GM18511 (cell line): ENCODE measurements at regions not wholly inside any gene's neighbourhood (a gene's known extent, or its start where the extent isn't known, plus 50 kb on each side); places are given as distances from the start of the nearest gene placed in this dataset.

Source experiments
- ATAC-seq: cut with Tn5 transposase; IDR thresholded peaks from one replicate; pipeline ENCODE4 v1.9.1; 2021; ENCODE audit warnings: mild to moderate bottlenecking, moderate library complexity; ENCODE audit not compliant: unreplicated experiment

DNA sequence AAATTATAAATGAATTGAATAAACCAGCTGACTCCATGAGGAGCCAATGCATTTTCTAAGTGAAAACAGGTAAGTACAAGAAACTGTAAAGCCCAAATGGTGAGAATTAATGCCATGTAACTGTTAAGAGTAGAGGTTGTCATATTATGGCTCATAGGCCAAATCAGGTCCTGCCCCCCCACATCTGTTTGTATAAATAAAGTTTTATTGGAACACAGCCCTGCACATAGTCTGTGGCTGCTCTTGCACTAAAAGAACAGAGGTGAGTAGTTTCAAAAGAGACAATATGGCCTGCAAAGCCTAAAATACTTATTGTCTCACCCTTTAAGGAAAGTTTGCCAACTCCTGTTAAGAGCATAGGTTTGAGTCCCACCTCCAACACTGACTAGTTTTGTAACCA, 140.5 kb upstream of the SRRM4 start:
- no peak for ATAC-seq

DNA sequence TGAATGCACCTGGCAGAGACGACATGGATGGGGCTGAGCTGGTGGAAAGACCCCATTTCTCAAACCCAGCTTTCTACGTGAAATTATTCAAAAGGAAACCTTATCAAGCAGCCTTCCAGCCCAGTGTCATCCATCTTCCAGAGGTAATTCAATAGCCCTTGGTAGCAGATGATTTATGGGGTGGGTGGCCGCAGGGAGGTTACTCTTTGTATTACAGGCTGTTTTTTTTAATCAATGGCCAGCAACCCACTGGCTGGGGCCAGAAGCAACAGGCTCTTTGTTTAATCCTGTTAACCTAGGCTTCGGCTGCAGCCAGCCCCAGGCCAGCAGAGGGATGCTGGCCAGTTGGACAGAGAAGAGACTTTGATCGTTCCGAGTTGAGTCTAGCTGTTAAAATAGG, 139.8 kb upstream of the SRRM4 start:
- ATAC-seq: no peak

DNA sequence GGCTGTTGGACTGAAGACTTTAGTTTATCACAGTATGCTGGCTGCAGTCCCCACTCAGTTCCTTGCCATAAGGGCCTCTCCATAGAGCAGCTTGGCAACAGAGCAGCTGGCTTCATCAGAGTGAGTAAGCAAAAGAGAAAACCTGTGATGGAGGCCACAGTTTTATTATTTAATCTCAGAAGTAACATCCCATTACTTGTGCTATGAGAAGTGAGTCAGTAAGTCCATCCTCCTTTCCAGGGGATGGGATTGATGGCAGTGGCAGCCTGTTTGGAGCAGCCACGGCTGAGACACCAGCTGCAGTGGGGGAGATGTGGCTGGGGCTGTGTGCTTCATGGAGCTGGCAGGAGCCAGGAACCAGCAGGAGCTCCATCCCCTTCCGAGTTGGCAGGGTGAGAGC, 138.5 kb upstream of the SRRM4 start:
- no peak for ATAC-seq

DNA sequence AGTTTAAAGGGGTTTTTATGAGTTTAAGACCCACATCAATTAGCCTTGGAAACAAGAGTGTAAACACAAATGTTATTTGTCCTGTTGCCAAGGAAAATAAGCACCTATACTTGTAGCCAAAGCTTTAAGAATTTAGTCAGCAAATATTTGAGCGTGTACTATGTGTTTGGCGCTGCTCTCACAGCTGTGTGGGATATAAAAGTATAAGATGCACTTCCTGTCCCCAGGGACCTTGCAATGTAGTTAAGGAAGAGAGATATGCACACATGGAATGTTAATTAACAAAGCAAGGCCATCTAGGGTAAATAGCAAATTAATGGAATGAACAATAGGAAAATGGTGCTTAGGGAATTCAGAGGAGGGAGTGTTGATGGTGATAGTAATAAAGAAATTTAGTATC, 134.9 kb upstream of the SRRM4 start:
- no peak for ATAC-seq

DNA sequence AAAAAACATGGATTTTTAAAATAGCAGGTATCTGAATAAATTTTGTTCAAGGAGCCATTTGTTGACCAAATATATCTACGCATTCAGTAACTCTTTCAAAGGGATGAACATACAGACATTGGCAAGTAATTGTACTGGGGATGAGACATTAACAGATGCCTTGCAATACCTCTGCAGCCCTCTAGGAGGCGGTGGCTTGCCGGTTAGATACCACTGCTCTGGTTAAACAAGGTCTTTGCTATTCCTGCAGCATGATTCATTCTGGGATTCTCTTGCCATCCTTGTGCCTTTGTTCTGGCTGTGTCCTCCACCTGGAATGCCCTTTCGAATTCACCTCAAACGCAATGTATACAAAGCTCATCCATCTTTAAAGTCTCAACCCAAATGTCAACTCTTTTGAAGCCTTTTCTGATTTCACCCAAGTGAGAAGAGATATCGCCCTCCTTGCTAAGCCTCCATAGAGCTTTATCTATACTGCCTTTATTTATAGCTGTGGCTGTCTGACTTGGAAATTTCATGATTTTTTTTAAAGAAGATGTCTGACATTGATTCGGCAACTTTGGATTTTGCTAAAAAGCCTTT, 131.0 kb upstream of the SRRM4 start:
- ATAC-seq: no peak

DNA sequence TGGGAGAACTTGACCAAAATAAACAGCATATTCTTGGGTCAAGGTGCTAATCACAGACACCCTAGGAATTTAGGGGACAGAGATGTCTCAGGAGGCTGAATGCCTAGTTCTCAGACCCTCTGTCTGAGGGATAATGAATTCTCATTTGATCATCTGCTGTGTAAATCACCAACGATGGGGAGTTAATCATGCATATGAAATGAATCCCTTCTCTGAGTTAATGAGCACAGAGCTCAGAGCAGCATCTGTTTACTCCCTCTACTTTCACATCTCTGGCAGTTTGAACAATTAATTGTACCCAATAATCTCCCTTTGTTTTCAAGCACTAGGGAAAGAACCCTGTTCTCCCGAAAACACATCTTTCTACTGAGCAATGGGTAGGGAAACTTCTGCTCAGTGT, 129.4 kb upstream of the SRRM4 start:
- ATAC-seq: no peak

DNA sequence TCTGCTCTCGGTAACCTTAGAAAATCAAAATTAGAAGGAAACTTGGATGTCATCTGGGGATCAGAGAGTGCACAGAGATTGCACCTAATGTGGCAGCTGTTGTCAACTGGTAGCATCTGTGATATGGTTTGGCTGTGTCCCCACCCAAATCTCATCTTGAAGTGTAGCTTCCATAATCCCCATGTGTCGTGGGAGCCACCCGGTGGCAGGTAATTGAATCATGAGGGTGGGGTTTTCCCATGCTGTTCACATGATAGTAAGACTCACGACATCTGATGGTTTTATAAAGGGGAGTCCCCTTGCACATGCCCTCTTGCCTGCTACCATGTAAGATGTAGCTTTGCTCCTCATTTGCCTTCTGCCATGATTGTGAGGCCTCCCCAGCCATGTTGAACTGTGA, 127.7 kb upstream of the SRRM4 start:
- ATAC-seq: no peak

DNA sequence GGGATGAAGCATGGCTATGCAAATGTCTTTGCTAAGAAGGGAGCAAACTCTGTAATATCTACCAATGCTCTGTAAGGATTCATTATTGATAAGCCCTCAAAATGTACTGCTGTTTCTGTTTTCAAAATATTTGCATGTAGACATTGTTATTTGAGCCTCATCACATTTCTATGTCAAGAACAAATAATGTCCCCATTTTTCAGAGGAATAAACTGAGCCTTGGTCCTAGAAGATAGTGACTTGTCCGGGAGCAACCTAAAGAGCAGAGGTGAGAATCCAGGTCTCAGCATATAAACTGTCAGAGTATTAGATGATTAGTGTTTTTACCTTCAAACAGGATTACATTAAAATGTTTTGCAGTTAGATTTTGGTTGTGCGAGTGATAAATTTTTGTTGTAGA, 125.5 kb upstream of the SRRM4 start:
- no peak for ATAC-seq

DNA sequence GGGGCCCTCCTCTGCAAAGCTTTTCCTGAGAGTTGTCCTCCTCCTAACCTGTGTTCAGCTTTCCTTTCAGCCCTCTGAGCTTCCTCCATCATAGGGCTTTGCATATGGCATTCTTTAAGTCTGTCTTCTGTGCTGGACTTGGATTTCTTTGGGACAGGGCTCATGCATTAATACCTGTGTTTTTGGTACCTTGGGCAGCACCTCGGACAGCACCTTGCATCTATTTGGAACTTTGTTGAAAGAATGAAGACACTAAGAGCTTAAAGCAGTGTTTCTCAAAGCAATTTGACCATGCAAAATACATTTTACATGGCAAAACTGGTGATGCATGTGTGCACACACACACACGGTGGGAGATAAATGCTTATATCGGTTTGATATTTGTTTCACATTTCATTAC, 115.0 kb upstream of the SRRM4 start:
- no peak for ATAC-seq

DNA sequence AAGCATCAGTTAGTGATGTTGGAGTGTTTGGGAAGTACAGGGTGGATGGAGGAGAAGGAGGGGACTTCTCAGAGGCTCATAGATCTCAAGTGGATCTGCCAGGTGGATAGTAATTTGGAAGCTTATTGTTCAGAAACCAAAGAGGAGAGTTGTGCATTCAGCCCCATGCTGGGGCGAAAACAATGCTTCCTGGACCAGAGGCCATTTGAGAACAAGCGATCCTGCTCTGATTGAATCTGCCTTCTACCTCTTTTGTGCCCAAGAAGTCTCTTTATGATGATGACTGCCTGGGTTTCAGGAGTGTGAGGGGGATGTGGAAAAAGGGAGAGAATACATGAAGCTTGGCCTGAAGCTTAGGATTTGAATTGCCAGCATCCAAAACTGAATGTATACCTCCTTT, 110.8 kb upstream of the SRRM4 start:
- no peak for ATAC-seq

DNA sequence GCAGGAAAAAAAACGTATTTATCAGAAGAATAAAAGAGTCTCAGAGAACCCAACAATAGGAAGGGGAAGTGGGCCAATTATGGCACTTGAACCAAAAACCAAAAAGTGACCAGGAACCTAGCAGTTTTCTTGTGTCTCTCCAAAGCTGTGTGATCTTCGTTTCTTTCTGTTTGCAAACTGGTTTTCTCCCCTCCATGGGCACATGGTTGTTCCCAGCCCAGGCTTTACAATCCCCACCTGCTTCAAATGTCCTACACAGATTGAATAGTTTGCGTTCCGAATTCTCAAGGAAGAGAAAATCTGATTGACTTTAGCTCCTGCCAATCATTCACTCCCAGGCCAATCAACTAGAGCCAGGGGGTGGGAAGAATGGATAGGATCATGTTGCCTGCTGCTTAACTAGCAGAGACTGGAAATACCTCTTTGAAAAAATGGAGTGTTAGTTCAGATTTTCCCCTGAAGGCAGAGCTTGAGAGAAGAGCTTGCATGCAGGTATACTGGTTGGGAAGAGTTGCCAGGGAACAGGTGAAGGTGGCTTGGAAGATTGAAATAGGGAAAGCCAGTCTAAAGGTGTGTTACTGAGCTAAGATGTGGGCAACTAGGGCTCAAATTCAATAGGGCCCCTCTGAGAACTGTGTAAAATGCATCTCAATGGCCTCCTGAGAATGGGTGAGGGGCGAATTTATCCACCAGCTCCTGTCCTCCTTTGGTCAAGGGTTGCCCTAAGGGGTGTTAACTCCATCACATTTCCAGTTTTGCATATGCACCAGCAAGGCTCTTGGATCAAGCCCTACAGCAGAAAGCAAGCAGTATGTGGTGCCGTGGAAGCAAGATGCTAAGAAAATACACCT, 106.4 kb upstream of the SRRM4 start:
- no peak for ATAC-seq

DNA sequence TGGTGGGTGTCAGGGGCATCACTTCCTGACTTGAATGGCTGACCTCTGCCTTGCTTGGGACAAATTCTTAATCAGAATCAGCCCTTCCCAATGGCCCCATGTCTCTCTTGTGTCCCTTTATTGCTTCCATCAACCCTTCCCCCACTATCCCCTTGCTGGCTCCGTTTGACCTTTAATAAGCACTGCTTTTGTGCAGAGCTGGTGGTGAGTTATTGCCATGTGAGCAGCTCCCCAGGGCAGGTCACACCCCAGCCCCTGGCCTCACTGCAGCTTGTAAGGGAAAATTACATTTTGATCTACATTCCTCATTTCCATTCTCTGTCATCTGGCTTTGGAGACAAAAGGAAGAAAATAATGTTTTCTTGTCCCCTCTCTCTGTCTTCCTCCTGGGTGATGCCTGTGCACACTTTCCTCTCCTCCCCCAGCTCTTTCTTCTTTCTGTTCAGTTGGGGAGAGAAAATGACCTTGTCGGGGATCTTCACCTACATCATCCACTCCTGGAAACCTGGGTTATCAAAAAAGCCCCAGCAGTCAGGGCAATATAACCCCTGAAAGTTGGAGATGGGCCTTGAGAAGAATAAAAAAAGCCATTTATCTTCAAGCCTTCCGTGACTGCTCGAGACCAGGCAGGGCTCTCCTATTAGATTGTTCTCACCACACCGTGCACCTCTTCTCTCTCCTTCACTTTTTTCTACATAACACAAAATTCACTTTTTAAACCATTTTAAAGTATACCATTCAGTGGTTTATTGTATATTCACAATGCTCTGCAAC, 100.4 kb upstream of the SRRM4 start:
- ATAC-seq: no peak

DNA sequence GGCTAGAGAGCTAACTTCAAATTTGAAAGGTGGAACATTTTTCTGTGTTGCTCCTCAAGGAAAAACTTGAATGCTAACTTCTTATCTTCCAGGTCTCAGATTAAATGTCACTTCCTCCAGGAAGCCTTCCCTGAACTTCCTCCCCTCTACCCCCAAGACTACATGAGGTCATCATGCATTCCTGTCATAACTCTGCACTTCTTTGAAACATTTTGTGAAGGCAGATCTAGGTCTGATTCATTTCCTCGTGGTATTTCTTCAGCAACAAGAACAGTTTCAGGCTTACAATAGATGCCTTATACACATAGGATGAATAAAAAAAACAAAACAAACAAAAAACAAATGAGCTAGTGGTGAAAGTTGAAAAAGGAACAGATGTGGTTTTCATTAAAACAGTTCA, 97.1 kb upstream of the SRRM4 start:
- no peak for ATAC-seq

DNA sequence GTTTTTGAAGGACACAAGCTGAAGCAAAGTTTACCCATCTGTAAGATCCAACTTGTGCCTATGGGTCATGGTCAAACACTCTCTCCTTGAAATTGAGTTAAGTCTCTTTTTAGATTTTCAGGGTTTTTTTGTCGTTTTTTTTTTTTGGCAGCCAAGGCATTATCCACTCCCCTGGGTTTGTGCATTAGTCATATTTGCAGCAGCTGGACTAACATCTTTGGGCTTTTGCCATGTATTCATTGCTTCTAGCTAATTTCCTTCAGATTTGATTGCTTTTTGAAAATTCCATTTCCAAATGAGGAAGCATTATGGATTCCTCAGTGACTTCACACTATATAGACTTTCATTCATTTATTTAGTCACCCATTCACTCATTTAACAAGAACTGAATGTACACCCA, 80.3 kb upstream of the SRRM4 start:
- ATAC-seq: no peak

DNA sequence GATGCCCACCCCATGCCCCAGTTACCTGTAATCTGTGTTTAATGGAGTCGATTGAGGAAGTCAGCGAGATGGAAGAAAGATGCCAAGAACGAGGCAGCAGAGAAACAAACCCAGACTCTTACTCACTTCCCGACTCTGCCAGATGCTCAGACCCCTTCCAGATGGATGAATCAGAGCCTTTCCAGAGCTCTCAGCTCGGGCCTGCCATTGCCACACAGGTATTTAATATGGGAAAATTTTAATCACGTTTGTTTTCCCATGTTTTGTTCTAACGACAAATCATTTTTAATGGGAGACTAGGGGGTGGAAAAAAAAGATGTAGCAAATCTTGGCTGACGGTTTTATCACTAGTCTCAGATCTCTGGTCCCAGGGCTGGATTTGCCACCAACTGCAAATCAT, 72.5 kb upstream of the SRRM4 start:
- ATAC-seq: no peak

DNA sequence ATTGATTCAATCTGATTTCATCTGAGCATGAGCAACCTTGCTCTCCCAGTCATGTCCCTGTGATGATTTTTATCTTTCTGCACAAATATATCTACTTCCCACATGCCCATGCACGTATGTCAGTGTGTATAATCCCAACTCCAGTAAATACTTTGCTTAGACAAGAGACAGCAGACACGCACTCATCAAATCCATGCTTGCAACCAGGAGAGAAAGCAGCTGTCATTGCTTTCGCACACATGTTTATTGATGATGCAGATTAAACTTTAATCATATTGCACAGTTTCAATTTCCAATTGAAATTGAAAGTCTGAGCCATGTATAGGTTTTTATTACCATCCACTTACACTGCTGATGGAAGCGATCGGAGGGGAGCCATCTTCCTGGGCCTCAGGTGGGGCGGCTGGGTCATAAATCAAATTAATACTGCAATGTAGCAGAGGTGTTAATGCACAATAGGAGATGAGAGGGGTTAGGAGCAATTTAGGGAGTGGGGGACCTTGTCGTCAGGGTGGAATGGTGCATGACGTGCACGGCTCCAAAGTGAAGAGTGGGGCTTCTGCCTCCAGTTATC, 68.6 kb upstream of the SRRM4 start:
- ATAC-seq: no peak

DNA sequence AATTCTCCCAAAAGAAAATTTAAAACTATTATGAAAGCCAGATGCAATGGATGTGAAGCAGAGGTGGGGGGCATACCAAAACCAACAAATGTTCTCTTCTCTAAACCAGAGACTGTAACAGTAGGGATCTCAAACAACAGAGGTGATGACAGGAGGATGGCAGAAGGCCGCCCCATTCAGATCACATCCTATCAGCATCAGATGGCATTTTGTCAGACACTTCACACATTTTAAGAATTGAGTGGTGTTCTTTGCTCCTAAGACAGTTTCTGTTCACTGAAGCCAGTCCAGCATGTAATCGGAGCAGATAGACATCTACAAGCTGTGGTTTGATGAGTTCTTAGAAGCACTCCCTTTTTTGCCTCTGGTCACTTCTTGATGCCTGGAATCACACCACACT, 59.6 kb upstream of the SRRM4 start:
- no peak for ATAC-seq

DNA sequence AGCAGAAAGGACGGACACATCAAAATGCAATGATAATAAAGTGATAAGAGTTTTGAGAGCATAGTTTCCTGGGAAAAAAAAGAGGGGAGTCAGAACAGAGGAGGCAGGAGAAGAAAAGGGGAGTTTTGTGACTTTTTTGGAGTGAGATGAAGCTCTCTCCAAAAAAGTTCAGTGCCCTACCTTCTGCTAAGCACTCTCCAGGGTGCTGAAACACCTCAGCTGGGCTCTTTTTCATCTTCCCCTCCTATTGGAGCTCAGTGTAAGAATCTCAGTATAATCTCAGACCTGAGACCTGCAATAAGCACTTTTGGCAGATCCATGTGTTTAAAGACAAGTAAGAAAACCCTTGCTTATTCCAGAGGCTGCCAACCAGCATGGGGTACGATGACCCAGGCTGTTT, 58.9 kb upstream of the SRRM4 start:
- no peak for ATAC-seq

DNA sequence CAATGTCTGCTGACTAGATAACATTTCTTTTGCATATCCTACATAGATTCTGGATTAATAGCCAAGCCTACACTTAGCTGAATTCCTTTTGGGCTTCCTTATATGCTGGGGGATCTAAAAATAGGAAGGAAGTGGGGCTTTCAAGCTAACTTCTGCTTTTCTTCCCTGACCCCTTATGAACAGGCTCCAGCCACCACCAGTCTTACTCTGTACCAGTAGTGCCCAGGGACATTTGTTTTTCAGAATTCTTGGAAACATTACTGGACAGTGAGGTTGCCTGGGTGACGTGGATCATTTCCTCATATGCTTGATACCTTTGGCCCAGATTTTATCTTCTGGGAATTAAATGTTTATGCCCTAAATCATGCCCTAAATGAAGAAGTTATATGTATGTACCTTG, 55.9 kb upstream of the SRRM4 start:
- ATAC-seq: no peak

DNA sequence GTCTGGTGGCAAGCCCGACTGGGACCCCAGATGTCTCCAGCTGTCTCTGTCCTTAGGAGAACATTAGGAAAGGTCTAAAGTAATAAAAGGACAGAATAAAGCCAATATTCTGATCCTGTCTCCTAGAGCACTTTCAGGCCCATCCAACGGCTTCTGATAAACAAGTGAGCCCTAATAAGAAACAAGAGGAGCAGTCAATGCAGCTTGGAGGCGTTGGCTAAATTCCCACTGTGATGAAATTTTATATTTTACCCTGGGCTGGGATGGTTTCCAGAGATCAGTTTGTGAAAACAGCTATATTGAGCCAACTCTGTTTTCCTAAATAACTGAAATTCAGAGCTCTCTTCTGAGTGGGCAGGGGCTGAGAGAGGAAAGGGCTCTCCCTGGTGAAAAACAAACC, 55.5 kb upstream of the SRRM4 start:
- no peak for ATAC-seq
